A673 (cell line): ENCODE measurements at regions not wholly inside any gene's neighbourhood (a gene's known extent, or its start where the extent isn't known, plus 50 kb on each side); places are given as distances from the start of the nearest gene placed in this dataset.

Experiments used
- EZH2 ChIP-seq: fragments of 200-600 bp; sonication (generic); IDR thresholded peaks from 2 replicates; pipeline ENCODE4 v1.6.1; 2017; ENCODE audit warnings: borderline replicate concordance, low read depth, mild to moderate bottlenecking, mixed read lengths, antibody characterized with exemption, low read length; ENCODE audit not compliant: poor library complexity, severe bottlenecking
- TF ChIP-seq, protein P1 (sequence below): fragments of 300-800, 200-600 bp; sonication (generic); conservative IDR thresholded peaks from 2 replicates; pipeline ENCODE4 v1.5.1; 2017; ENCODE audit warnings: low read depth, mild to moderate bottlenecking, antibody characterized with exemption, low read length, moderate library complexity, mixed read lengths

- TF ChIP-seq, protein P1, sequence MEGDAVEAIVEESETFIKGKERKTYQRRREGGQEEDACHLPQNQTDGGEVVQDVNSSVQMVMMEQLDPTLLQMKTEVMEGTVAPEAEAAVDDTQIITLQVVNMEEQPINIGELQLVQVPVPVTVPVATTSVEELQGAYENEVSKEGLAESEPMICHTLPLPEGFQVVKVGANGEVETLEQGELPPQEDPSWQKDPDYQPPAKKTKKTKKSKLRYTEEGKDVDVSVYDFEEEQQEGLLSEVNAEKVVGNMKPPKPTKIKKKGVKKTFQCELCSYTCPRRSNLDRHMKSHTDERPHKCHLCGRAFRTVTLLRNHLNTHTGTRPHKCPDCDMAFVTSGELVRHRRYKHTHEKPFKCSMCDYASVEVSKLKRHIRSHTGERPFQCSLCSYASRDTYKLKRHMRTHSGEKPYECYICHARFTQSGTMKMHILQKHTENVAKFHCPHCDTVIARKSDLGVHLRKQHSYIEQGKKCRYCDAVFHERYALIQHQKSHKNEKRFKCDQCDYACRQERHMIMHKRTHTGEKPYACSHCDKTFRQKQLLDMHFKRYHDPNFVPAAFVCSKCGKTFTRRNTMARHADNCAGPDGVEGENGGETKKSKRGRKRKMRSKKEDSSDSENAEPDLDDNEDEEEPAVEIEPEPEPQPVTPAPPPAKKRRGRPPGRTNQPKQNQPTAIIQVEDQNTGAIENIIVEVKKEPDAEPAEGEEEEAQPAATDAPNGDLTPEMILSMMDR: no peak
- TF ChIP-seq EZH2: no peak
Measured at GRCh38 chr16:17743158-17743557, 272.4 kb upstream of the XYLT1 start.
